ENCODE measurements at regions not wholly inside any gene's neighbourhood (a gene's known extent, or its start where the extent isn't known, plus 50 kb on each side); places are given as distances from the start of the nearest gene placed in this dataset.

DNA sequence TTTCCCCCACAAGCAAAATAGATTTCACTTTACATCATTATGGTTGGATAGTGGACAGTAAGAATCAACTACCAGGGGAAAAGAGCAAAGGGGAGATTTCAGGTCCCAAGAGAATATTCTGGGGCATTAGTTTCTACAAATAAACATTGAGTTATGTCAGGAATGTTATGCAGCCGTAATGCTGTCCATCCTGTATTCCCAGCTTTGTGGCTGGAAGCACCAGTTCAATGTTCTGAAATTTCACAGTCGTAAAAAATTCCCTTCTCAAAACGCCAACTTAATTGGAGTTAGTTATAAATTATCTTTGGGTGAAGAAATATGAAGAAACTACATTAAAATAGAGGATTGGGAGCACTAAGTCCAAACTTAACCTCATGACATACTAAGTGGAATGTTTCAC, 141.5 kb upstream of the FIGN start:
- Mint-ChIP-seq H3K9me3 (peaks cover 12% of the 10 kb centered on the region), H3K36me3 (no peaks in the 10 kb centered on the region), H3K4me1 (ENCODE audit: low read depth) (no peaks in the 10 kb centered on the region), H3K4me3 (no peak overlapping the region), H3K27ac (no peak overlapping the region), H3K27me3 (no peaks in the 10 kb centered on the region)
- no peak for DNase-seq
- POLR2A ChIA-PET, result no interaction called here
- intact Hi-C loops (cut with micrococcal nuclease), result no loop called here
- CTCF ChIA-PET, result no interaction called here

DNA sequence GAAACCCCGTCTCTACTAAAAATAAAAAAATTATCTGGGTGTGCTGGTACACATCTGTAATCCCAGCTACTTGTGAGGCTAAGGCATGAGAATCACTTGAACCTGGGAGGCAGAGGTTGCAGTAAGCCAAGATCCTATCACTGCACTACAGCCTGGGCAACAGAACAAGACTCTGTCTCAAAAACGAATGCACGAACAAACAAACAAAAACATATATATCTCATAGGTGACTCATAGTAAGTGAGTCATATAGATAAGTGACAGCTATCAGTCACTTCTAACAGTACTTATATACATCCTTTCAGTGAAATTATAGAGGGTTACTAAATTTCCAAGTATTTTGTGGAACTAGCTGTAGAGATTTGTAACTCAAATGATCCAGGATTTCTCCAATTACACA, 127.3 kb upstream of the FIGN start:
- H3K9me3 Mint-ChIP-seq, result peaks cover 13% of the 10 kb centered on the region
- H3K4me3 Mint-ChIP-seq, result no peak overlapping the region
- no peak overlapping the region for H3K27ac Mint-ChIP-seq
- no peaks in the 10 kb centered on the region for H3K36me3 Mint-ChIP-seq
- DNase-seq, result no peak
- ChIA-PET CTCF (no interaction called here), POLR2A (no interaction called here)
- no peaks in the 10 kb centered on the region for H3K4me1 Mint-ChIP-seq (ENCODE audit: low read depth)
- H3K27me3 Mint-ChIP-seq, result no peaks in the 10 kb centered on the region
- intact Hi-C loops (cut with micrococcal nuclease), result no loop called here

DNA sequence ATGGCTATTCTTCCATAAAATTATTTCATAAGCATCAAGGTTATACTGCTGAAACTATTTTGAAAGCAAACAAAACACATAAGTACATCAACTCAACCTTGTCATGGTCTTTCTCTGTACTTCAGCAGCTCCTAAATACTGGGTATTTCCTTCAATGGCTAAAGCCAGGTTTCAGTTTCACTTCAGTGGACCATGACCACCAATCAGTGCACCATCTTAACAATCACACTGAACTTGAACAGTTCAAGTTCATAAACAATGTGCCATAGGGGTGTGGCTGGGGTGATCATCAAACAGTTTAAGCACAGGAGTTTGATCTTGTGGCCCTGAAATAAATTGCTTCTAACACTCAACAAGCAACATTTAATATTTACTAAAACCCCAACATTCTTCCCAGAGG, 124.1 kb upstream of the FIGN start:
- Mint-ChIP-seq H3K27me3 (no peaks in the 10 kb centered on the region), H3K4me1 (ENCODE audit: low read depth) (no peaks in the 10 kb centered on the region), H3K4me3 (no peak overlapping the region), H3K27ac (no peak overlapping the region), H3K36me3 (no peaks in the 10 kb centered on the region), H3K9me3 (peaks cover 4% of the 10 kb centered on the region)
- POLR2A ChIA-PET, result no interaction called here
- CTCF ChIA-PET, result no interaction called here
- intact Hi-C loops (cut with micrococcal nuclease), result no loop called here
- no peak for DNase-seq

DNA sequence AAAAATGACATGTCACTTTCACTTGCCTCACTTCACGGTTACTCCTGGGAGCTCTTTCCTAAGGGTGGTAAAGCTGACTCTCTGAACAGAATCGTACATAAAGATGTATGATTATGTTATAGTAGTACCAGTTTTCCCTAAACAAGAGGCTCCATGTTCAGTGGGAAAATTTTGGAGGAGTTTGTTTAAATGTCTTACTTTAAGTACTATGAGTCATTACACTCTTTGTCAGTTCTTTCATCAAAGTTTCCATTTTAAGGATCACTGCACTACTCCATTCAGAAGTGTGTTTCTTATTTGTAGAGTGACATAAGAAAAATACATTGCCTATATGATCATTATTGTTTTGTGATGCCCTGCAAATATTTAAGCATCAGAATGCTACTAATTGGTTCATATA, 121.1 kb upstream of the FIGN start:
- H3K27me3 Mint-ChIP-seq, result no peaks in the 10 kb centered on the region
- H3K4me1 Mint-ChIP-seq (ENCODE audit: low read depth), result no peaks in the 10 kb centered on the region
- ChIA-PET POLR2A (no interaction called here), CTCF (no interaction called here)
- DNase-seq, result no peak
- H3K36me3 Mint-ChIP-seq, result no peaks in the 10 kb centered on the region
- no peak overlapping the region for H3K27ac Mint-ChIP-seq
- H3K4me3 Mint-ChIP-seq, result no peak overlapping the region
- intact Hi-C loops (cut with micrococcal nuclease), result no loop called here
- H3K9me3 Mint-ChIP-seq, result no peaks in the 10 kb centered on the region

DNA sequence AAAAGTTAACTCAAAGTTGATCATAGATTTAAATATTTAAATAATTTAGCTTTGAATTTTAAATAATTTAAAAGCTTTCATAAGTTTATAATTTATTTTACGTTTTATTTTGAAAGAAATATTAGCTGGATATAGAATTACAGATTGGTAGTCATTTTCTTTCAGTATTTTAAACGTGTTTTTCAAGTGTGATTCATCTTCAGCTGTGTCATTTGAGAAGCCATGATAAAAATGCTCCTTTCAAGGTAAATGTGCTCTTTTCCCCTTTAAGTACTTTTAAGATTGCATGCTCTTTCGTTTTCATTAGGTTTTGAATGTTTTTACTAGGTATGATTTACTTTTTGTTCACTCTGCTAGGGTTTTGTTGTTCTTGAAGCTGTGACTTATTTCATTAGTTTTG, 116.8 kb upstream of the FIGN start:
- H3K27me3 Mint-ChIP-seq, result no peaks in the 10 kb centered on the region
- no peaks in the 10 kb centered on the region for H3K36me3 Mint-ChIP-seq
- no peak overlapping the region for H3K27ac Mint-ChIP-seq
- DNase-seq, result no peak
- POLR2A ChIA-PET, result no interaction called here
- no peaks in the 10 kb centered on the region for H3K4me1 Mint-ChIP-seq (ENCODE audit: low read depth)
- intact Hi-C loops (cut with micrococcal nuclease), result no loop called here
- CTCF ChIA-PET, result no interaction called here
- H3K9me3 Mint-ChIP-seq, result peaks cover 4% of the 10 kb centered on the region
- H3K4me3 Mint-ChIP-seq, result no peak overlapping the region

DNA sequence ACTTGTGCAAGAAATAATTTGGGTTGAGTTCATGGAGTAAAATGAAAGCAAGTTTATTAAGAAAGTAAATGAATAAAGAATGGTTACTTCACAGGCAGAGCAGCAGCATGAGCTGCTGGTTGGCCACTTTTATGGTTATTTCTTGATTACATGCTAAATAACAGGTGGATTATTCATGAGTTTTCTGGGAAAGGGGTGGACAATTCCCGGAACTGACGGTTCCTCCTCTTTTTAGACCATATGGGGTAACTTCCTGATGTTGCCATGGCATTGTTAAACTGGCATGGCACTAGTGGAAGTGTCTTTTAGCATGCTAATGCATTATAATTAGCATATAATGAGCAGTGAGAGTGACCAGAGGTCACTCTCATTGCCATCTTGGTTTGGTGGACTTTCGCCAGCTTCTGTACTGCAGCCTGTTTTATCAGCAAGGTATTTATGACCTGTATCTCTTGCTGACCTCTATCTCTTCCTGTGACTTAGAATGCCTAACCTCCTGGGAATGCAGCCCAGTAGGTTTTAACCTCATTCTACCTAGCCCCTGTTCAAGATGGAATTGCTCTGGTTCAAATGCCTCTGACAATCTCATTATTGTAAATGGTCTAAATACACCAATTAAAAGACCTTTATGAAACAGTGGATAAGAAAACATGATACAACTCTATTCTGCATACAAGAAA, 114.1 kb upstream of the FIGN start:
- no peak overlapping the region for H3K27ac Mint-ChIP-seq
- CTCF ChIA-PET, result no interaction called here
- H3K27me3 Mint-ChIP-seq, result no peaks in the 10 kb centered on the region
- H3K4me1 Mint-ChIP-seq (ENCODE audit: low read depth), result no peaks in the 10 kb centered on the region
- no peak for DNase-seq
- peaks cover 4% of the 10 kb centered on the region for H3K9me3 Mint-ChIP-seq
- POLR2A ChIA-PET, result no interaction called here
- H3K36me3 Mint-ChIP-seq, result no peaks in the 10 kb centered on the region
- H3K4me3 Mint-ChIP-seq, result no peak overlapping the region
- intact Hi-C loops (cut with micrococcal nuclease), result no loop called here

DNA sequence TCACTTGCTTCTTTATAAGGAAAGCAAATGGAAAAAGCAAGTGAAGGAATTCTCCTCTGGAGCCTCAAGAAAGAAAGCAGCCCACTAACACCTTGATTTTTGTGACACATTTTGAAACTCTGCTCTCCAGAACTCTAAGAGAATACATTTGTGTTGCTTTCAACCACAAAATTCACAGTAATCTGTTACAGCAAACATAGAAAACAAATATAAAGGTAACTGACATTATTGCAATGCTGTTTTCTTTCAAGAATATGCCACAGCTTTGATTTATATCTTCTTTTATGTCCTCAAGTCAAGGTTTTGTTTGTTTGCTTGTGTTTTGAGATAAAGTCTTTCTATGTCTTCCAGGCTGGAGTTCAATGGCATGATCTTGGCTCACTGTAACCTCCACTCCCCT, 103.1 kb upstream of the FIGN start:
- H3K4me3 Mint-ChIP-seq, result no peak overlapping the region
- H3K9me3 Mint-ChIP-seq, result peaks cover 3% of the 10 kb centered on the region
- CTCF ChIA-PET, result no interaction called here
- no peak overlapping the region for H3K27ac Mint-ChIP-seq
- DNase-seq, result no peak
- no peaks in the 10 kb centered on the region for H3K4me1 Mint-ChIP-seq (ENCODE audit: low read depth)
- POLR2A ChIA-PET, result no interaction called here
- H3K27me3 Mint-ChIP-seq, result no peaks in the 10 kb centered on the region
- intact Hi-C loops (cut with micrococcal nuclease), result no loop called here
- H3K36me3 Mint-ChIP-seq, result no peaks in the 10 kb centered on the region

DNA sequence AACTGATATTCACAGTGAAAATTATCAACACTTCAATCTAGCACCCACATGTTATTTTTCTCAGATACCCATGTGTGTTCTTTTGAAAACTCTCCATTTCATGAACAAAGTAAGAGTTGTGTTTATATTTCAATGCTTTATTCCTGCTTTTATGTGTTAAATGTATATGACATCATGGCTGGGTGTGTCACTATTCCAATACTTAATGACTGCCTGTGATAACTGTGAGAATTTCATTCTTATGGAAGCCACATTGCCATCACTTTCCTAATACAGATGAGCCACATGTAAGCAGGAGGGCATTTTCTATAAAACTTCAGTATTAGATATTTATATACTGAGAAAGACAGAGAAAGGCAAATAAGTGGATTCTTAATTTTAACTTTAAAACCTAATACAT, 100.4 kb upstream of the FIGN start:
- intact Hi-C loops (cut with micrococcal nuclease), result no loop called here

DNA sequence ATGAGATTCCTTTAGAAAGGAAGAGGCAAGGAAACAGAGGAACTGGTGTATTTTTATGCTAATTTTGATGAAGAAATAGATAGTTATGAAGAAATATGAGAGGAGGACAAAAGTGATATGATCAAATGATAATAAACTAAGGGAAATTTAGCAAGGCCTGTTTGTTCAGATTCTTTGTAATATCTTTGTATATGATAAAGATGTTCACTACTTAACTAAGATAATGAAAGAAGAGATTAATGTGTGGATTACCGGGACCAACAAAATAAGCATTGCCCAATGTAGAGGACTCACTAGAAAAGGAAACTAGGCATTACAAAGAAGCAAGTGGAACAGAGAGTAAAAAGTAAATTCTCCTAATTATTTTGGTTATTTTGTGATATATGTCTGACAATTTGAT, 99.0 kb upstream of the FIGN start:
- no peaks in the 10 kb centered on the region for H3K9me3 Mint-ChIP-seq
- no peak for DNase-seq
- no peaks in the 10 kb centered on the region for H3K27me3 Mint-ChIP-seq
- H3K27ac Mint-ChIP-seq, result no peak overlapping the region
- ChIA-PET POLR2A (no interaction called here), CTCF (no interaction called here)
- H3K4me1 Mint-ChIP-seq (ENCODE audit: low read depth), result no peaks in the 10 kb centered on the region
- H3K36me3 Mint-ChIP-seq, result no peaks in the 10 kb centered on the region
- H3K4me3 Mint-ChIP-seq, result no peak overlapping the region
- intact Hi-C loops (cut with micrococcal nuclease), result no loop called here

More for the DNA sequence above, 100.4 kb upstream of the FIGN start:
- Mint-ChIP-seq H3K36me3 (no peaks in the 10 kb centered on the region), H3K4me3 (no peak overlapping the region), H3K4me1 (ENCODE audit: low read depth) (no peaks in the 10 kb centered on the region), H3K9me3 (peaks cover 3% of the 10 kb centered on the region), H3K27me3 (no peaks in the 10 kb centered on the region), H3K27ac (no peak overlapping the region)
- CTCF ChIA-PET, result no interaction called here
- no peak for DNase-seq
- POLR2A ChIA-PET, result no interaction called here

DNA sequence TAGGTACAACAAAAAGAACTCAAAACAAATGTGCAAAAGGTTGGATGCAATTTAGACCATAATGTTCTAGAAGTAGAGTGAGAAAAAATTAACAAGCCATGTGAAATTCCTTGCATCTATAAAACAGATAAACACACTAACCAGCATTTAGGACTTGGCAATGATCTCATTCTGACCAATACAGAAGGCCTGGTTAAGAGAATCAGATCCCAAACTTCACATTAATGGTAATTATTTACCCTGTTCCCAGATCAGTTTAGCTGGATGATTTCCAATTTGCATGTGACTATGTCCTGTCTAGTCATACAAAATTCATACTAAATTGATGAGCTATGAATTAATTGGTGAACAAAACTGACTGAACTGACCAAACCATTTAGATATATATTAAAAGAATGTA, 98.4 kb upstream of the FIGN start:
- H3K4me1 Mint-ChIP-seq (ENCODE audit: low read depth), result no peaks in the 10 kb centered on the region
- POLR2A ChIA-PET, result no interaction called here
- CTCF ChIA-PET, result no interaction called here

DNA sequence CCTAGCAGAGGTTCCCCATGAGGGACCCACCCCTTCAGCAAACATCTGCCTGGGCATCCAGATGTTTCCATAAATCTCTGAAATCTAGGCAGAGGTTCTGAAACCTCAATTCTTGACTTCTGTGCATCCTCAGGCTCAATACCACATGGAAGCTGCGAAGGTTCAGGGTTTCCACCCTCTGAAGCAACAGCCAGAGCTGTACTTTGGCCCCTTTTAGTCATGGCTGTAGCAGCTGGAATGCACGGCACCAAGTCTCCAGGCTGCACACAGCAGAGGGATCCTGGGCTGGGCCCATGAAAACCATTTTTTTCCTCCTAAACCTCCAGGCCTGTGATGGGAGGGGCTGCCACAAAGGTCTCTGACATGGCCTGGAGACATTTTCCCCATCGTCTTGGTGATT, 93.0 kb upstream of the FIGN start:
- no peaks in the 10 kb centered on the region for H3K4me1 Mint-ChIP-seq (ENCODE audit: low read depth)
- DNase-seq, result no peak
- peaks cover 11% of the 10 kb centered on the region for H3K9me3 Mint-ChIP-seq
- intact Hi-C loops (cut with micrococcal nuclease), result no loop called here
- no peak overlapping the region for H3K4me3 Mint-ChIP-seq
- ChIA-PET POLR2A (no interaction called here), CTCF (no interaction called here)
- no peaks in the 10 kb centered on the region for H3K36me3 Mint-ChIP-seq
- no peak overlapping the region for H3K27ac Mint-ChIP-seq
- H3K27me3 Mint-ChIP-seq, result no peaks in the 10 kb centered on the region

More for the DNA sequence above, 98.4 kb upstream of the FIGN start:
- Mint-ChIP-seq H3K4me3 (no peak overlapping the region), H3K9me3 (peaks cover 5% of the 10 kb centered on the region), H3K27ac (no peak overlapping the region), H3K27me3 (no peaks in the 10 kb centered on the region), H3K36me3 (no peaks in the 10 kb centered on the region)
- no peak for DNase-seq
- intact Hi-C loops (cut with micrococcal nuclease), result no loop called here

DNA sequence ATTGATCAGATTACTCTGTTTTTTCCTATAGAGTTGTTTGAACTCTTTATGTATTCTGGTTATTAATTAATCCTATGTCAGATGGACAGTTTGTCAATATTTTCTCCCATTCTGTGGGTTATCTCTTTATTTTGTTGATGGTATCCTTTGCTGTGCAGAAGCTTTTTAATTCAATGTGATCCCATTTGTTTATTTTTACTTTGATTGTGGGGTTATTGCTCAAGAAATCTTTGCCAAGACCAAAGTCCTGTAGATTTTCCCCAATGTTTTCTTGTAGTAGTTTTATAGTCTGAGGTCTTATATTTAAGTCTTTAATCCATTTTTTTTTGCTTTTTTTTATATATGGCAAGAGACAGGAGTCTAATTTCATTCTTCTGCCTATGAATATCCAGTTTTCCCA, 86.2 kb upstream of the FIGN start:
- intact Hi-C loops (cut with micrococcal nuclease), result no loop called here
- CTCF ChIA-PET, result no interaction called here

DNA sequence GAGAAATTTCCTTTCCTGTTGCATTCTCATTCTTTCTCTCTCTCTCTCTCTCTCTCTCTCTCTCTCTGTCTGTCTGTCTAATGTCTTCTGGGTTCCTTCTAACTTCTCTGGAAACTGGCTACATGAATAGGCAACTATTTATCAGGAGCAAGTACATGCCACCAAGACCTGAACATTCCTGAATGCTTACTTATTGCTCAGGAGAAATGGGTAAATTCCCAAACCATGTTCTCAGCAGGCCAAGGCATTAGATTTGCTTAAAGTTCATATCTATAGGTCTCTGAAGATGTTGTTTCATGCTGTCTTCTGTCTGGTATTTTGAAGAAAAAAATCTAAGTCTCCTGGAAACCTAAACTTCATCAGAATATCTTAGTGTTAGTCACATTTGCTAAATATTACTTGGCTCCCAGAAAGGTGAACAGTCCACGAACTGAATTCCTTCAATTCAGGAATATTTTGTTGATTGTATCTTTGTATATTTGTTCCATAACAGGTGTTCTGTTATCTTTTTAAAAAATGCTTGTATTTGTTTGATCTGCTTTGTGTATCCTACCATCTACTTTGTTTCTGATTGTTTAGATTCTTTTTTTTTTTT, 77.2 kb upstream of the FIGN start:
- no peaks in the 10 kb centered on the region for H3K36me3 Mint-ChIP-seq
- ChIA-PET CTCF (no interaction called here), POLR2A (no interaction called here)
- H3K27me3 Mint-ChIP-seq, result no peaks in the 10 kb centered on the region
- no peak for DNase-seq
- peaks cover 20% of the 10 kb centered on the region for H3K9me3 Mint-ChIP-seq
- no peak overlapping the region for H3K4me3 Mint-ChIP-seq
- intact Hi-C loops (cut with micrococcal nuclease), result no loop called here
- H3K27ac Mint-ChIP-seq, result no peak overlapping the region
- H3K4me1 Mint-ChIP-seq (ENCODE audit: low read depth), result no peaks in the 10 kb centered on the region

More for the DNA sequence above, 86.2 kb upstream of the FIGN start:
- Mint-ChIP-seq H3K27ac (no peak overlapping the region), H3K9me3 (peaks cover 18% of the 10 kb centered on the region), H3K27me3 (no peaks in the 10 kb centered on the region), H3K4me1 (ENCODE audit: low read depth) (no peaks in the 10 kb centered on the region), H3K4me3 (no peak overlapping the region), H3K36me3 (no peaks in the 10 kb centered on the region)
- POLR2A ChIA-PET, result no interaction called here
- DNase-seq, result no peak

Measured in activated CD4-positive, alpha-beta memory T cell treated with anti-CD3 and anti-CD28 coated beads for 36 hours (primary cell).